ENCODE measurements at regions not wholly inside any gene's neighbourhood (a gene's known extent, or its start where the extent isn't known, plus 50 kb on each side); places are given as distances from the start of the nearest gene placed in this dataset.

DNA sequence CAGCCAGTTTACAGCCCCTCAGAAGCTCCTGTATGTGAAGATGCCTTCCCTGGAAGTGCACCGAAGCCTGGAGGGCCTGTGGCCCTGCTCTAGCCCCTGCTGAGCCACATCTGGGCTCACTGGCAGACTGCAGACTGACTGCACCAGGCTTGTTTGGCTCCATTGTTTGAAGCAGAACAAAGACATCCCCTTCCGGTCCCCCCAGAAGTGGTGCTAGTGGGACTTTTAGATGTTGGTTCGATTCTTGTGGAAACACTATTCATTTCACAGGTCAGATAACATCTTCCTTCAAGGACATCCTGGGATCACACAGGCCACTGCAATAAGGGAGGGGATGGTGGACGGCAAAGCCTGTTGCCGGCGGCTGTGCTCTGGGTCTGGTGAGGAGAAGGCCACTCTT is 57.8 kb upstream of the CBLN2 start:
- no peak overlapping the region for H2AK5ac ChIP-seq (ENCODE audit: low read depth, low read length)
- no peak overlapping the region for H3K56ac ChIP-seq (replicated peaks; ENCODE audit: insufficient read length, low read depth, low read length)
- H3K14ac ChIP-seq (ENCODE audit: insufficient read length): no peak overlapping the region
- FAIRE-seq (no peak), DNase-seq (ENCODE audit: low read depth in 1 of 2, low spot score in 2 of 2) (no peak)
- no peak overlapping the region for H3K4me2 ChIP-seq (ENCODE audit: insufficient read depth in 1 of 2, low read depth in 2 of 2, low read length in 2 of 2)
- no peak overlapping the region for H3K4me3 ChIP-seq (ENCODE audit: extremely low read depth in 1 of 4, insufficient read depth in 2 of 4, low read depth in 3 of 4, low read length in 4 of 4)
- H2BK15ac ChIP-seq (ENCODE audit: low read length): no peak overlapping the region
- no peak overlapping the region for H2BK120ac ChIP-seq (replicated peaks; ENCODE audit: low read depth, low read length)
- no peaks in the 10 kb centered on the region for H3K4me1 ChIP-seq (replicated peaks in 1 of 4; ENCODE audit: control insufficient read depth in 3 of 4, insufficient read depth in 4 of 4, low read length in 3 of 4)
- H2BK20ac ChIP-seq (ENCODE audit: low read length): no peak overlapping the region
- H3K79me2 ChIP-seq (ENCODE audit: control insufficient read depth in 1 of 2, insufficient read depth in 2 of 2, low read length in 2 of 2): no peaks in the 10 kb centered on the region
- H3K9ac ChIP-seq (replicated peaks in 1 of 4; ENCODE audit: extremely low read depth in 1 of 4, low read depth in 3 of 4, low read length in 3 of 4): no peak overlapping the region
- H2AFZ ChIP-seq (ENCODE audit: low read length): no peak overlapping the region
- peaks cover 76 to 86% of the 10 kb centered on the region in 2 experiments for H3K9me3 ChIP-seq (ENCODE audit: insufficient read depth in 2 of 2, low read depth in 1 of 2, low read length in 1 of 2)
- H3K27me3 ChIP-seq (replicated peaks in 1 of 4; ENCODE audit: control insufficient read depth in 3 of 4, extremely low read depth in 1 of 4, insufficient read depth in 3 of 4, low read length in 3 of 4): no peaks in the 10 kb centered on the region
- no peaks in the 10 kb centered on the region for H3K79me1 ChIP-seq (ENCODE audit: low read depth, low read length)
- ChIA-PET POLR2A (ENCODE audit: partially characterized antibody) (no interaction called here), CTCF (ENCODE audit: partially characterized antibody) (no interaction called here)
- H3K23me2 ChIP-seq (ENCODE audit: low read depth, low read length): no peaks in the 10 kb centered on the region
- H3K36me3 ChIP-seq (ENCODE audit: control insufficient read depth in 2 of 4, insufficient read depth in 4 of 4, low read length in 3 of 4): no peaks in the 10 kb centered on the region
- no peak overlapping the region for H4K91ac ChIP-seq (replicated peaks; ENCODE audit: insufficient read length, low read length)
- H3K18ac ChIP-seq (ENCODE audit: extremely low read depth, low read length): no peak overlapping the region
- H4K8ac ChIP-seq (ENCODE audit: extremely low read depth, insufficient read depth, low read length): no peak overlapping the region
- no peak overlapping the region for H3K27ac ChIP-seq (ENCODE audit: low read depth, low read length)
- H3K23ac ChIP-seq (ENCODE audit: insufficient read length): no peak overlapping the region
- no peak overlapping the region for H3K4ac ChIP-seq (replicated peaks; ENCODE audit: insufficient read length, low read depth, low read length)
- H2BK5ac ChIP-seq (ENCODE audit: low read depth, low read length): no peak overlapping the region
- no peak for TF ChIP-seq PHF8 (conservative IDR thresholded peaks at IDR 0.05; ENCODE audit: low read depth, low read length)
- TF ChIP-seq GTF2F1 (IDR thresholded peaks at IDR 0.05; ENCODE audit: borderline replicate concordance, low read depth, low read length): no peak
- no peak for TF ChIP-seq NANOG (IDR thresholded peaks at IDR 0.05; ENCODE audit: insufficient read depth, low read depth, low read length, poor library complexity, severe bottlenecking)
- no peak for TF ChIP-seq SP4 (IDR thresholded peaks at IDR 0.05; ENCODE audit: low read length)
- no peak for TF ChIP-seq KDM1A (IDR thresholded peaks at IDR 0.05; ENCODE audit: borderline replicate concordance, low read length)
- no peak for TF ChIP-seq CTBP2 (IDR thresholded peaks at IDR 0.05; ENCODE audit: borderline replicate concordance, insufficient read depth, insufficient read length, low read length)
- TF ChIP-seq CBX8 (IDR thresholded peaks at IDR 0.05; ENCODE audit: borderline replicate concordance, low read depth, low read length): no peak
- no peak for TF ChIP-seq TCF12 (IDR thresholded peaks at IDR 0.05; ENCODE audit: low read depth, low read length)
- no peak for TF ChIP-seq CREB1 (IDR thresholded peaks at IDR 0.05)
- no peak overlapping the region for H4K5ac ChIP-seq (ENCODE audit: insufficient read length, low read depth, low read length)
- no peaks in the 10 kb centered on the region for H4K20me1 ChIP-seq (replicated peaks in 1 of 2; ENCODE audit: control insufficient read depth in 1 of 2, insufficient read depth in 2 of 2, low read length in 2 of 2)
- WGBS, 2 experiments (ENCODE audit: extremely low coverage in 1 of 2, insufficient coverage in 1 of 2, insufficient read length in 1 of 2, insufficient replicate concordance in 2 of 2, low coverage in 1 of 2, low lambda C conversion rate in 2 of 2, missing lambda C conversion rate in 1 of 2): 86% methylated on average over 5 of the region's 6 CpGs; no CpG with 5 or more reads in 1 of the 2 experiments
- H2BK12ac ChIP-seq (ENCODE audit: low read depth, low read length): no peak overlapping the region
